RWPE2 (cell line): ENCODE measurements at regions not wholly inside any gene's neighbourhood (a gene's known extent, or its start where the extent isn't known, plus 50 kb on each side); places are given as distances from the start of the nearest gene placed in this dataset.
"Not testable (repeated sequence)": the region's sequence is repeated elsewhere in the genome, so short reads cannot be mapped to it uniquely, and the experiment has no call there.

Source experiments
- ATAC-seq: fragments of 200-7000 bp; cut with Tn5 transposase; 3 replicates; pipeline ENCODE4 v1.9.1; 2021; ENCODE audit warnings: low read depth
- DNase-seq: peaks from one replicate; pipeline ENCODE4 v3.0.0-alpha.2; 2020; ENCODE audit warnings: low spot score
- H3K27ac ChIP-seq: fragments of 450-650 bp; 2 replicates; pipeline ENCODE4 v1.5.1; 2017; ENCODE audit warnings: mild to moderate bottlenecking; ENCODE audit not compliant: poor library complexity, severe bottlenecking
- H3K27me3 ChIP-seq: fragments of 250-450 bp; sonication (Bioruptor Pico); 2 replicates; pipeline ENCODE4 v1.5.1; 2021; ENCODE audit warnings: mild to moderate bottlenecking, moderate library complexity; ENCODE audit not compliant: insufficient read depth, poor library complexity, severe bottlenecking
- H3K36me3 ChIP-seq: fragments of 250-450 bp; sonication (Bioruptor Pico); 2 replicates; pipeline ENCODE4 v1.5.1; 2020; ENCODE audit warnings: low read depth, mild to moderate bottlenecking, moderate library complexity
- H3K4me1 ChIP-seq: fragments of 250-450 bp; sonication (Bioruptor Pico); 2 replicates; pipeline ENCODE4 v1.5.1; 2021; ENCODE audit warnings: mild to moderate bottlenecking, moderate library complexity; ENCODE audit not compliant: insufficient read depth, poor library complexity, severe bottlenecking
- H3K4me3 ChIP-seq: fragments of 250-450 bp; sonication (Bioruptor Pico); 2 replicates; pipeline ENCODE4 v1.5.1; 2021; ENCODE audit warnings: mild to moderate bottlenecking, moderate library complexity; ENCODE audit not compliant: severe bottlenecking
- H3K9me3 ChIP-seq: fragments of 250-450 bp; sonication (Bioruptor Pico); 2 replicates; pipeline ENCODE4 v1.5.1; 2021; ENCODE audit warnings: mild to moderate bottlenecking, moderate library complexity; ENCODE audit not compliant: severe bottlenecking
- TF ChIP-seq, protein P1 (sequence below): fragments of 450-650 bp; IDR thresholded peaks from one replicate; pipeline ENCODE4 v1.5.1; 2017; ENCODE audit warnings: mild to moderate bottlenecking, moderate library complexity; ENCODE audit not compliant: poor library complexity, severe bottlenecking

DNA sequence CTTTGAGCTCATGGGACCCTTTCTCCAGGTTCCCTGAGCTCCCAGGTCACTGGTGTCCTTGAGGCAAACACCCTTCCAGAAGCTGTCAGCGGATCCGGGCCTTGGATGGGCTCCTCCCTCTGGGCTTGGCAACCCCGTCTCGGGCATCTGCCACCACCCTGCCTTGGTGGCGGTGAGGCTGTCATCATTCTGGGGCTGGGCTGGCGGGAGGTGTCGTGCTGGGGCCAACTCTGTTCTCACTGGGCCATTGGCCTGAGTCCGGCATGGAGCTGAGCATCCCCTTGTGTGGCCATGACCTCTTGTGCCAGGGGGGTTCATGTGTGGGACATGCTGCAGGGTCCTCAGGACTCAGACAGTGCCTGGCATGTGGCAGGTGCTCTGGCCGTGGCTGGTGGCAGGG lies 197.6 kb downstream of the LAT start:
- ATAC-seq (no peak), DNase-seq (no peak)
- Histone ChIP-seq H3K36me3 (no peaks in the 10 kb centered on the region), H3K9me3 (no peaks in the 10 kb centered on the region), H3K27me3 (no peaks in the 10 kb centered on the region), H3K4me3 (no peak overlapping the region), H3K27ac (no peak overlapping the region), H3K4me1 (no peaks in the 10 kb centered on the region)
- TF ChIP-seq, protein P1, sequence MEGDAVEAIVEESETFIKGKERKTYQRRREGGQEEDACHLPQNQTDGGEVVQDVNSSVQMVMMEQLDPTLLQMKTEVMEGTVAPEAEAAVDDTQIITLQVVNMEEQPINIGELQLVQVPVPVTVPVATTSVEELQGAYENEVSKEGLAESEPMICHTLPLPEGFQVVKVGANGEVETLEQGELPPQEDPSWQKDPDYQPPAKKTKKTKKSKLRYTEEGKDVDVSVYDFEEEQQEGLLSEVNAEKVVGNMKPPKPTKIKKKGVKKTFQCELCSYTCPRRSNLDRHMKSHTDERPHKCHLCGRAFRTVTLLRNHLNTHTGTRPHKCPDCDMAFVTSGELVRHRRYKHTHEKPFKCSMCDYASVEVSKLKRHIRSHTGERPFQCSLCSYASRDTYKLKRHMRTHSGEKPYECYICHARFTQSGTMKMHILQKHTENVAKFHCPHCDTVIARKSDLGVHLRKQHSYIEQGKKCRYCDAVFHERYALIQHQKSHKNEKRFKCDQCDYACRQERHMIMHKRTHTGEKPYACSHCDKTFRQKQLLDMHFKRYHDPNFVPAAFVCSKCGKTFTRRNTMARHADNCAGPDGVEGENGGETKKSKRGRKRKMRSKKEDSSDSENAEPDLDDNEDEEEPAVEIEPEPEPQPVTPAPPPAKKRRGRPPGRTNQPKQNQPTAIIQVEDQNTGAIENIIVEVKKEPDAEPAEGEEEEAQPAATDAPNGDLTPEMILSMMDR = no peak

DNA sequence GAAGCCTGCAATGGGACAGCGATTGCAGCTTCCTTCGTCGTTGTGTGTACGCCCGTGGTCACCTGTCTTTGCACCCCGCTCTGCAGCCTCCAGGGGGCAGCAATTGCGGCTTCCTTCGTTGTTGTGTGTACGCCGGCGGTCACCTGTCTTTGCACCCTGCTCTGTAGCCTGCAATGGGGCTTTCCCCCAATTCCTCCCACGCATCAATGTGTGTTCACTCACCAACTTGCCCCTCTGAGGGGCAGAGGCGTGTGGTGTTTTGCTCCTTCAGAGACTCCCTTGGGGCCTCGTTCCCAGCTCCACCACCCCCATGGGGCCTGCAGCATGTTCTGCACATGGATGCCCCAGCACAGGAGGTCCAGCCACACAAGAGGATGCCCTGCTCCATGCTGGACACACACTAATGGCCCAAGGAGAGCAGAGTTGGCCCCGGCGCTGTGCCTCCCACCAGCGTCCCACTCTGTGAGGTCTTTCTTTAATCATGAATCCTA lies 197.1 kb downstream of the LAT start:
- not testable (repeated sequence) for H3K4me3 ChIP-seq, H3K9me3 ChIP-seq, H3K27me3 ChIP-seq, DNase-seq, ATAC-seq, H3K27ac ChIP-seq, H3K36me3 ChIP-seq, H3K4me1 ChIP-seq

GRCh38 chr16:29181254-29181780 lies 196.5 kb downstream of the LAT start:
- H3K27me3 ChIP-seq, H3K4me1 ChIP-seq: not testable (repeated sequence)

DNA sequence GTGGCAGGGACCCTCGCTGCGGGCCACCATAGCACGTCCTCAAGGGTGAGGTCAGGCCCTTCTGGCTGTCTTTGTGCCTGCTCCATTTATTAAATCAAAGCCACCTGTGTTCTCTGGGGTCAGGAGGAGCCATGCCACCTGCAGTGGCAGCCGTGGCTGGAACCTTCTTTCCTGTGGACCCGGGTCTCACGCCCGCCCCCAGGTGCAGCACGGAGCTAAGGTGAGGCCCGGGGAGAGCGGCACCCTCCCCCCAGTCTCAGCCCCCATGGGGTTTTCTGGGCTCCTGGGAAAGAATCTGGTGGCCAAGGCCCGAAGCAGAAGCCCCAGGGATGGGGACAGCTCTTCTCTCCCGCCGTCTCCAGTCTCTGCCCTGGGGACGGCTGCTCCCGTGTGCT lies 195.4 kb downstream of the LAT start:
- not testable (repeated sequence) for H3K36me3 ChIP-seq, DNase-seq, ATAC-seq, H3K9me3 ChIP-seq, H3K27ac ChIP-seq, H3K27me3 ChIP-seq, H3K4me1 ChIP-seq, H3K4me3 ChIP-seq

More at GRCh38 chr16:29181254-29181780, 196.5 kb downstream of the LAT start:
- not testable (repeated sequence) for H3K4me3 ChIP-seq, DNase-seq, H3K36me3 ChIP-seq, ATAC-seq, H3K9me3 ChIP-seq, H3K27ac ChIP-seq

GRCh38 chr16:29179401-29180205 lies 194.8 kb downstream of the LAT start:
- not testable (repeated sequence) for H3K27ac ChIP-seq, H3K36me3 ChIP-seq, H3K9me3 ChIP-seq, H3K27me3 ChIP-seq, H3K4me1 ChIP-seq, H3K4me3 ChIP-seq, DNase-seq
- 0 out of 3 replicates have a peak, but pooled peaks have one; percentile 25 for ATAC-seq

DNA sequence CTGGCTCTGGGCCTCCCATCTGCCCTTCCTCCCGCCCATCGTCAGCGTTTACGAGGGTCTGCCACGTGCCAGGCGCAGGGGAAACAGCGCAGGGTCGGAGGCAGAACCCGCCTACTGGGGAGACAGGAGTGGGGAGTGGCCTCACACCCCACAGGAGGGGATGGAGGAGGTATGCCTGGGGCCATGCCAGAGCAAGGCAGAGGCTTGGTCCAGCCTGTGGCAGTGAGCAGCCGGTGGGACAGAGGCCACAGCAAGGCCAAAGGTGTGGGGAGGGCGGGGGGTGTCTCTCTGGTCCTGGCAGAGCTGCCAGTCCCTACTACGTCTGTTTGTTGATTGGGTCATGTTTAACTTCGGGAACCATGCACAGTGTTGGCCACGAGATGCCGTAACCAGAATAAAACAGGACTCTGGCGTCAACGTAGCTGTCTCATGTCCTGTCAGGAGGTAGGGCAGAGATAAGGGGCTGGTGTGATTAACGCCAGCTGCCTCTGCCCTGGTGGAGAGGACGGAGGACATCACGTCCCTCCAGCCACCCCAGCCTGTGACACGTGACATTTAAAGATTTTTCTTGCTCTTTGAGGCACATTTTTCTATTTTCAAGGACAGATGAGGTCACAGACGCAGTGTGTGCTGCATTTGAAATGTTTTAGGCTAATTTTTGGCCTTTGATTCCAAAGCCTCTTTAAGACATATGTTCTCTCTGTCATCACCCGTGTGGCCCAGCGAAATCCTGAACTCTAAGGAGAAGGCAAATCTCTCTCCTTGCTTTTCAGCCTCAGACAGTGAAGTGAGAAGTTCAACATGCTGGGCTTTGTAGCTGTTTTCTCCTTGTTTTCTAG lies 193.3 kb downstream of the LAT start:
- H3K27me3 ChIP-seq, ATAC-seq, H3K4me1 ChIP-seq, DNase-seq, H3K9me3 ChIP-seq, H3K4me3 ChIP-seq, H3K27ac ChIP-seq, H3K36me3 ChIP-seq: not testable (repeated sequence)

GRCh38 chr16:29177203-29177887 lies 192.5 kb downstream of the LAT start:
- not testable (repeated sequence) for DNase-seq, ATAC-seq, H3K27me3 ChIP-seq, H3K4me1 ChIP-seq, H3K9me3 ChIP-seq, H3K4me3 ChIP-seq, H3K27ac ChIP-seq, H3K36me3 ChIP-seq

DNA sequence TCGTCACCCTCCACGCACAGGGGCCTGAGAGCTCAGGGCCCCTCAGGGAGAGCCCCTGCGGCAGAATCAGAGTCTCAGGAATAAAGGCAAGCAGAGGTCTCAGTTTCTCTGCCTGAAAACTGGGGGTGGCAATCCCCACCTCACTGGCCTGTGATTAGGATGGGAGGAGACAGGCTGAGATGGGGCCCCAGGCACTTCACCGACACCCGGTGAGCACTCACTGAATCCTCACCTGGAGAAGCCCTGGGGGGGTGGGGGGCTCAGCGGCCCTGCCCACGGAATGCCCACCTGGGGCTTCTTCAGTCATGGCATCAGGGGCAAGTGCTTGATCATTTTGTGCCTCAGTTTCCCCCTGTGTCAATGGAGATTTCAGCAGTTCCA lies 192.0 kb downstream of the LAT start:
- not testable (repeated sequence) for H3K9me3 ChIP-seq, H3K4me3 ChIP-seq, H3K4me1 ChIP-seq, H3K36me3 ChIP-seq, H3K27ac ChIP-seq, H3K27me3 ChIP-seq, DNase-seq, ATAC-seq

DNA sequence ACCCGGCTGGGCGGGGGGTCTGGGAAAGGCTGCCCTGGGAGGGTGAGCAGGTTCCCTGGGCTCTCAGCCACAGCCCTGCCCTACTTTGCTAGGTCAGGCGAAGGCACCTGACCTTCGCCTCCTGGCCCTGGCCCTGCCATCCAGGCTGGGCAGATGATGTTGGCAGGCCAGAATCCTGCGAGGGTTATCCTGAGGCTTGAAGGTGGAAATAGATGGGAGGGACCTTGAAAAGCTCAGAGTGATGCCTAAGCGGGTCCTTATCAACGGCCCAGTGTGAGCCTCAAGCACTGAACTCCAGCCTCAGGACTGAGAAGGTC lies 191.3 kb downstream of the LAT start:
- not testable (repeated sequence) for H3K4me3 ChIP-seq, DNase-seq, ATAC-seq, H3K4me1 ChIP-seq, H3K9me3 ChIP-seq, H3K27me3 ChIP-seq, H3K36me3 ChIP-seq, H3K27ac ChIP-seq
